AG09309 (cell line): ENCODE measurements at regions not wholly inside any gene's neighbourhood (a gene's known extent, or its start where the extent isn't known, plus 50 kb on each side); places are given as distances from the start of the nearest gene placed in this dataset.
A peak's percentile ranks its signal among the peaks of the same experiment; 100 is the strongest.

Experiments used
- DNase-seq: peaks from one replicate; pipeline ENCODE4 v3.0.0-alpha.2; 2010; ENCODE audit warnings: low read depth
- H3K4me3 ChIP-seq: 2 replicates; pipeline ENCODE4 v1.5.1; 2011; ENCODE audit warnings: mild to moderate bottlenecking, low read depth, low read length, moderate library complexity; ENCODE audit not compliant: control insufficient read depth
- TF ChIP-seq, protein P1 (sequence below): IDR thresholded peaks from 2 replicates; pipeline ENCODE4 v1.5.1; 2011; ENCODE audit warnings: mild to moderate bottlenecking, low read depth, low read length, inconsistent platforms; ENCODE audit not compliant: insufficient read depth, control insufficient read depth; ENCODE audit errors: missing control alignments

DNA sequence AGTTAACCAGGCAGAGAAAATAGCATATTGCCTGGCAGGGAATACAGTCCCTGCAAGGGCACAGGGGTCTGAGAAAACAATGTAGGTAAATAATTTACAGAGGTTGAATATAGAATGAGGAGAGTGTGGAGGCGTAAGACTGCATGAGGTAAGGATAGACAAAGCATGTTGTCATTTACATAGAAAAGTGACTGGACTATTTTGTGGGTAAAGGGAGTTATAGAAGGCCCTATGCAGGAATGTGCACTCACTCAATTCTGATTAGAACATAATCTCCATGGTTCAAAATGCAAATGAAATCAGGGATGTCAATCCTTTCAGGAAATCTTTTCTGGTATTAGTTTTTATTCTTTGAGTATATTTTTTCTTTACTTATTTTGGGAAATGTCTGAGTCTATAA, 285.7 kb upstream of the SALL1 start:
- TF ChIP-seq, protein P1, sequence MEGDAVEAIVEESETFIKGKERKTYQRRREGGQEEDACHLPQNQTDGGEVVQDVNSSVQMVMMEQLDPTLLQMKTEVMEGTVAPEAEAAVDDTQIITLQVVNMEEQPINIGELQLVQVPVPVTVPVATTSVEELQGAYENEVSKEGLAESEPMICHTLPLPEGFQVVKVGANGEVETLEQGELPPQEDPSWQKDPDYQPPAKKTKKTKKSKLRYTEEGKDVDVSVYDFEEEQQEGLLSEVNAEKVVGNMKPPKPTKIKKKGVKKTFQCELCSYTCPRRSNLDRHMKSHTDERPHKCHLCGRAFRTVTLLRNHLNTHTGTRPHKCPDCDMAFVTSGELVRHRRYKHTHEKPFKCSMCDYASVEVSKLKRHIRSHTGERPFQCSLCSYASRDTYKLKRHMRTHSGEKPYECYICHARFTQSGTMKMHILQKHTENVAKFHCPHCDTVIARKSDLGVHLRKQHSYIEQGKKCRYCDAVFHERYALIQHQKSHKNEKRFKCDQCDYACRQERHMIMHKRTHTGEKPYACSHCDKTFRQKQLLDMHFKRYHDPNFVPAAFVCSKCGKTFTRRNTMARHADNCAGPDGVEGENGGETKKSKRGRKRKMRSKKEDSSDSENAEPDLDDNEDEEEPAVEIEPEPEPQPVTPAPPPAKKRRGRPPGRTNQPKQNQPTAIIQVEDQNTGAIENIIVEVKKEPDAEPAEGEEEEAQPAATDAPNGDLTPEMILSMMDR, result no peak
- no peak overlapping the region for H3K4me3 ChIP-seq
- no peak for DNase-seq

DNA sequence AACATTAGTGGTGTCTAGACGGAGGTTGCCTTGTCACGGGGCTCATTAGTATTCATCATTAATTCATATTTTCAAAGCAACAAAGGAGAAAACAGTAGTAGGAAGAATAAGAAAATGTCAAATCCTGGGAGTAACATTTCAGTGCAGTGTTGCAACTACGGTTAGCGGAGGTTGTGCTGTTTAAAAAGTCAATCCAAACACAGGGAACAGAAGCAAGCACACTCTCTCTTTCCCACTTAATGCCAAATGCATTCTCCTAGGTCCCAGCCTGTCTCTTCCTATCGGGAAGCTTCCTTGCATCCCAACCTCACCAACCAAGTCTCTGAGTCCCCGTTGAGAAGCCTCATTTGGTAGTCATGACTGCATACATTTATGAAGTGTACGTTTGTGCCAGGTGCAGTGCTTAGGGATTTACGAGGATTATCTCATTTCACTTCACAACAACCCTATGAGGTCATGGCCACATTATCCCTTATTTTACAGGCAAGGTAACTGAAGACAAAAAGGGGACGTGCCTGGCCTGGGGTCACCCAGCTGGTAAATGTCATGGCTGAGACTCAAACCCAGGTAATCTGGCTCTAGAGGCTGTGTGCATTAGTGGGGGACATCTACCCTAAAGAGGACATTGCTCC, 283.6 kb upstream of the SALL1 start:
- TF ChIP-seq, protein P1, result no peak
- no peak overlapping the region for H3K4me3 ChIP-seq
- DNase-seq, result no peak

DNA sequence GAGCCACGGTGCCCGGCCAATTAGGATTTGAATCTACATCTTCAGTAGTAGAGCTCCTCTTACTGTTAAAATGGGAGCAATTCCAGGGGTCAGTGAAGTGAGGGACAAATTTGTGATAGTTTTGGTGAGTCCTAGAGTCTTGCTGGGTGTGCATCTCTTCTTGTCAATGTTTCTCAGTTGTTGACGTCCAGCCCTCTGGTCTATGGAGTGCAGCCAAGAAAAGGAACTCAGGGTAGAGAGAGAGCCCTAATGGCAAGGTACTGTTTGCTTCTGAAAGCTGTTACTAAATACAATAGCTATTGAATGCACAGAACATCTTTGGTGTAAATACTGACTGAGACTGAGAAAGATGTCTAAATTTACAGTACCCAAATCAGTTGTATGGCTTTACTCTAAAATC, 282.5 kb upstream of the SALL1 start:
- no peak for DNase-seq
- TF ChIP-seq, protein P1, result no peak
- no peak overlapping the region for H3K4me3 ChIP-seq

GRCh38 chr16:51431517-51432241, 280.6 kb upstream of the SALL1 start:
- TF ChIP-seq, protein P1, result no peak
- peak; percentile 95 for DNase-seq
- no peak overlapping the region for H3K4me3 ChIP-seq

DNA sequence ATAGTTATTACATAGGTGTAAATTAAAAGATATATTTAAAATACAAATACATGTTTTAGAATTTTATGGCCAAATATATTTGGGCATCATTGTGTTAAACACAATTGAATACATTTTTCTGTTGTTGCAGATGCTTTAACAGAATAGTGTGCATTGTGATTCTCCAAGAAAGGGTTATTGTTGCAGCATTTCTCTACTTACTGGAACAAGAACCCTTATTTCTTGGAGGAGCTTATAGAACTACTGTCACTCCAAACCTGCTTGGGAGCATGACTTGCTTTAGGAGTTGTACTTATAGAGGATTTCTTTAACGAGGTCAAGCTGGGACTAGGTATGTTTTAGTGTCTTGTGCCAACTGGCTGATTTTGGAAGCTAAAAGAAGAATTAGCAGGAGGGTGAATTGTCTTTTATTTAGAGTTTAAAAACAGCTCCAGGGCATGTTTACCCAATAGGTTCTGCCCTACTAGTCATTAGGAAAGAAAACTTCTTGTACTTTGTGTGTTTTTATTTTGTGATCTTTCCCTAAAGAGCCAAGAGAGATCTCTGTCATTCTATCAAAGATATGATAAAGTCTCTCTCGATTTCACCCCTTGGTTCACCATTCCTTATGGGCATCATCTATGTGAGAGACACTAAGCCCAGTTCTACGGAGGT, 279.8 kb upstream of the SALL1 start:
- no peak for DNase-seq
- no peak overlapping the region for H3K4me3 ChIP-seq
- TF ChIP-seq, protein P1, result no peak

DNA sequence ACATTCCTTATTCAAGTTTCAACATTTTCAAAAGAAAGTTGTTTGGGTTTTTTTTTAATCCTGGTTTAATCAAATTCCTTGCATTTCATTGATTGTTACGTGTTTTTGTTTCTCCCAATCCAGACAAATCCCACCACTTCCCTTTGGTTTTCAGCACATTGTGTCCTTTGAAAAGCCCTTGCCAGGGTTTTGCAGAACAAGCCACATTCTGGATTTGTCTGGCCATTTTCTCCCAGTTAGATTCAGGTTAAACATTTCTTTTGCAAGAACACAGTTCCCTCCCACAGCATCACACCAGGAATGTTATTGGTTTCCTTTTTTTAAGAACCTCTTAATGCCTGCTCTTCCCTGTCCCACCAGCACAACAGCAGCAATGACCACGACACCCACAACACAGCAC, 278.0 kb upstream of the SALL1 start:
- TF ChIP-seq, protein P1, result no peak
- DNase-seq, result no peak

More for the DNA sequence above, 278.0 kb upstream of the SALL1 start:
- H3K4me3 ChIP-seq, result no peak overlapping the region
